ENCODE measurements at regions not wholly inside any gene's neighbourhood (a gene's known extent, or its start where the extent isn't known, plus 50 kb on each side); places are given as distances from the start of the nearest gene placed in this dataset.
"Not testable (repeated sequence)": the region's sequence is repeated elsewhere in the genome, so short reads cannot be mapped to it uniquely, and the experiment has no call there.

- Histone ChIP-seq H4K20me1 (ENCODE audit: insufficient read depth, low read length) (no peaks in the 10 kb centered on the region), H3K4me3 (ENCODE audit: insufficient read depth, low read length) (no peak overlapping the region), H3K4me2 (ENCODE audit: insufficient read depth, low read length) (no peak overlapping the region), H3K9me3 (ENCODE audit: low read depth, low read length) (no peaks in the 10 kb centered on the region), H3K4me1 (ENCODE audit: insufficient read depth, low read length) (no peaks in the 10 kb centered on the region), H3K79me2 (ENCODE audit: insufficient read depth, low read length) (no peaks in the 10 kb centered on the region), H3K27ac (ENCODE audit: low read depth, low read length) (no peak overlapping the region), H3K36me3 (ENCODE audit: insufficient read depth, low read length) (no peaks in the 10 kb centered on the region), H2AFZ (ENCODE audit: low read length) (no peak overlapping the region), H3K27me3 (ENCODE audit: insufficient read depth, low read length) (no peaks in the 10 kb centered on the region)
- no peak for TF ChIP-seq CTCF (IDR thresholded peaks at IDR 0.05; ENCODE audit: extremely low read depth, low read depth, low read length)
- no peak for DNase-seq (ENCODE audit: insufficient read length, low spot score, missing footprints)
Measured at GRCh38 chr4:187679450-187679849, 316.1 kb upstream of the ZFP42 start.

GRCh38 chr4:187685247-187685646, 310.3 kb upstream of the ZFP42 start:
- no peak overlapping the region for H2AFZ ChIP-seq (ENCODE audit: low read length)

GRCh38 chr4:187687697-187688096, 307.9 kb upstream of the ZFP42 start:
- Histone ChIP-seq H3K4me1 (ENCODE audit: insufficient read depth, low read length) (no peaks in the 10 kb centered on the region), H3K79me2 (ENCODE audit: insufficient read depth, low read length) (no peaks in the 10 kb centered on the region), H3K27me3 (ENCODE audit: insufficient read depth, low read length) (no peaks in the 10 kb centered on the region), H3K9me3 (ENCODE audit: low read depth, low read length) (no peaks in the 10 kb centered on the region), H3K27ac (ENCODE audit: low read depth, low read length) (no peak overlapping the region), H3K4me2 (ENCODE audit: insufficient read depth, low read length) (no peak overlapping the region), H3K36me3 (ENCODE audit: insufficient read depth, low read length) (no peaks in the 10 kb centered on the region), H4K20me1 (ENCODE audit: insufficient read depth, low read length) (no peaks in the 10 kb centered on the region), H3K4me3 (ENCODE audit: insufficient read depth, low read length) (no peak overlapping the region), H2AFZ (ENCODE audit: low read length) (no peak overlapping the region)
- DNase-seq (ENCODE audit: insufficient read length, low spot score, missing footprints) = no peak
- TF ChIP-seq CTCF (IDR thresholded peaks at IDR 0.05; ENCODE audit: extremely low read depth, low read depth, low read length) = no peak

More at GRCh38 chr4:187685247-187685646, 310.3 kb upstream of the ZFP42 start:
- Histone ChIP-seq H3K79me2 (ENCODE audit: insufficient read depth, low read length) (no peaks in the 10 kb centered on the region), H3K4me2 (ENCODE audit: insufficient read depth, low read length) (no peak overlapping the region), H3K4me1 (ENCODE audit: insufficient read depth, low read length) (no peaks in the 10 kb centered on the region), H4K20me1 (ENCODE audit: insufficient read depth, low read length) (no peaks in the 10 kb centered on the region), H3K36me3 (ENCODE audit: insufficient read depth, low read length) (no peaks in the 10 kb centered on the region), H3K27ac (ENCODE audit: low read depth, low read length) (no peak overlapping the region), H3K4me3 (ENCODE audit: insufficient read depth, low read length) (no peak overlapping the region), H3K27me3 (ENCODE audit: insufficient read depth, low read length) (no peaks in the 10 kb centered on the region), H3K9me3 (ENCODE audit: low read depth, low read length) (no peaks in the 10 kb centered on the region)
- DNase-seq (ENCODE audit: insufficient read length, low spot score, missing footprints) = no peak
- no peak for TF ChIP-seq CTCF (IDR thresholded peaks at IDR 0.05; ENCODE audit: extremely low read depth, low read depth, low read length)

DNA sequence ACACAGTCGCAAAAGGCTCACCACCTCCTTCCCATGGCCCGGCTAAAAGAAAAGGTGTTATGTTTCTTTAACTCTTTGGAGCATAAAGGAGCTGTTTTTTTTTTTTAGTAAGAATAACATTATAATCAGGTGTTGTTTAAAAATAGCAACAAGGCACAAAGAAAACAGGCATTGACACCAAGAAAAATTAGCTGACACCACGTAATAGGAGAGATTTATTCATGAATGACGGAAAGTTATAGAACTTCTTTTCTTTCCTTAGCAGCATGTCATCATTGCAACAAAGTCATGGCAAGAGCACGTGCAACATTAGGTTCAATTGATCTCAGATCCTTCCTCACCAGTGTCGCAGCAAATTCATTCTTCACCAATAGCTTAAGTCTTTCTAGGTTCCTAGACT, 302.9 kb upstream of the ZFP42 start:
- H3K27ac ChIP-seq (ENCODE audit: low read depth, low read length) = no peak overlapping the region
- no peaks in the 10 kb centered on the region for H3K27me3 ChIP-seq (ENCODE audit: insufficient read depth, low read length)
- no peaks in the 10 kb centered on the region for H3K4me1 ChIP-seq (ENCODE audit: insufficient read depth, low read length)
- no peaks in the 10 kb centered on the region for H4K20me1 ChIP-seq (ENCODE audit: insufficient read depth, low read length)
- H3K4me2 ChIP-seq (ENCODE audit: insufficient read depth, low read length) = no peak overlapping the region
- H3K36me3 ChIP-seq (ENCODE audit: insufficient read depth, low read length) = no peaks in the 10 kb centered on the region
- DNase-seq (ENCODE audit: insufficient read length, low spot score, missing footprints) = no peak
- no peak for TF ChIP-seq CTCF (IDR thresholded peaks at IDR 0.05; ENCODE audit: extremely low read depth, low read depth, low read length)
- no peaks in the 10 kb centered on the region for H3K79me2 ChIP-seq (ENCODE audit: insufficient read depth, low read length)
- no peak overlapping the region for H3K4me3 ChIP-seq (ENCODE audit: insufficient read depth, low read length)
- H2AFZ ChIP-seq (ENCODE audit: low read length) = no peak overlapping the region
- no peaks in the 10 kb centered on the region for H3K9me3 ChIP-seq (ENCODE audit: low read depth, low read length)

DNA sequence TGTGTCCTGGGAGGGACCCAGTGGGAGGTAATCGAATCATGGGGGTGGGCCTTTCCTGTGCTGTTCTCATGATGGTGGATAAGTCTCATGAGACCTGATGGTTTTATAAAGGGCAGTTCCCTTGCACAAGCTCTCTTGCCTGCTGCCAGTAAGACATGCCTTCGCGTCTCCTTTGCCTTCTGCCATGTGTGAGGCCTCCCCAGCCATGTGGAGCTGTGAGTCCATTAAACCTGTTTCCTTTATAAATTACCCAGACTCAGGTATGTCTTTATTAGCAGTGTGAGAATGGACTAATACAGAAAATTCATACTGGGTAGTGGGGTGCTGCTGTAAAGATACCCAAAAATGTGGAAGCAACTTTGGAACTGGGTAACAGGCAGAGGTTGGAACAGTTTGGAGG, 300.0 kb upstream of the ZFP42 start:
- H3K27me3 ChIP-seq (ENCODE audit: insufficient read depth, low read length); H3K9me3 ChIP-seq (ENCODE audit: low read depth, low read length); H3K4me2 ChIP-seq (ENCODE audit: insufficient read depth, low read length); H2AFZ ChIP-seq (ENCODE audit: low read length); DNase-seq (ENCODE audit: insufficient read length, low spot score, missing footprints); H3K4me1 ChIP-seq (ENCODE audit: insufficient read depth, low read length); H3K79me2 ChIP-seq (ENCODE audit: insufficient read depth, low read length); H3K4me3 ChIP-seq (ENCODE audit: insufficient read depth, low read length); H3K36me3 ChIP-seq (ENCODE audit: insufficient read depth, low read length); H4K20me1 ChIP-seq (ENCODE audit: insufficient read depth, low read length); H3K27ac ChIP-seq (ENCODE audit: low read depth, low read length): not testable (repeated sequence)
